Iris pigment epithelial cell (primary cell): ENCODE measurements at regions not wholly inside any gene's neighbourhood (a gene's known extent, or its start where the extent isn't known, plus 50 kb on each side); places are given as distances from the start of the nearest gene placed in this dataset.

Experiments used
- DNase-seq: peaks from one replicate; pipeline ENCODE4 v3.0.0-alpha.2; 2011; ENCODE audit warnings: low read depth

GRCh38 chrX:128310912-128311311 lies 258.7 kb upstream of the ACTRT1 start:
- no peak for DNase-seq

- DNase-seq = no peak
Observed at GRCh38 chrX:128309311-128309710, 257.1 kb upstream of the ACTRT1 start.

- no peak for DNase-seq
Observed at GRCh38 chrX:128294198-128294597, 242.0 kb upstream of the ACTRT1 start.

DNA sequence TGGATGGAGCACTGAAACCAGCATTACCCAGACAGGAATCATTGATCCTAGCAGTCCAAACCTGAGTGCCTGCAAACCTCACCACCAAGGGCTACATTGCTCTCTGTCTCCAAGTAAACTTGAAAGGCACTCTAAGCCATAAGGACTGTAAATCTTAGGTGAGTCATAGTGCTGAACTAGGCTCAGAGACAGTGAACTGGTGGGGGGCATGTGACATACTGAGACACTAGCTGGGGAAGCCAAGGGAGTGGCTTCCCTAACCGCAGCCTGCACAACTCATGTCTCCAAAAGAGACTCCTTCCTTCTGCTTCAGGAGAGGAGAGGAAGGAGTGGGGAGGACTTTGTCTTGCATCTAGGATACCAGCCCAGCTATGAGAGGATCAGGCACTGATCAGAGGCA lies 235.5 kb upstream of the ACTRT1 start:
- DNase-seq = no peak

GRCh38 chrX:128250621-128251020 lies 198.4 kb upstream of the ACTRT1 start:
- DNase-seq = no peak

DNA sequence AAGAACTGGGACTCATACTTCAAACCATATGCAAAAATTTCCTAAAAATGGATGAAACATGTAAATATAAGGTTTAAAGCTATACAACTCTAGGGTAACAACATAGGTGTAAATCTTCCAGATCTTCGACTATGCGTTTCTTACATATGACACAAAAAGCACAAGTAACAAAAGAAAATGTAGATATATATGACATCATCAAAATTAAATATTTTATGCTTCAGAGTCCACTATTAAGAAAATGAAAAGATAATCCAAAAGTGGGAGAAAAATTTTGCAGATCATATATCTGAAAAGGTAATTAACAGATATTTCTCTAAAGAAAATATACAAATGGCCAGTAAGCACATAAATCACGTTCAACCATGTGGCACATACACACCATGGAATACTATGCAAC lies 164.2 kb upstream of the ACTRT1 start:
- DNase-seq = no peak

DNA sequence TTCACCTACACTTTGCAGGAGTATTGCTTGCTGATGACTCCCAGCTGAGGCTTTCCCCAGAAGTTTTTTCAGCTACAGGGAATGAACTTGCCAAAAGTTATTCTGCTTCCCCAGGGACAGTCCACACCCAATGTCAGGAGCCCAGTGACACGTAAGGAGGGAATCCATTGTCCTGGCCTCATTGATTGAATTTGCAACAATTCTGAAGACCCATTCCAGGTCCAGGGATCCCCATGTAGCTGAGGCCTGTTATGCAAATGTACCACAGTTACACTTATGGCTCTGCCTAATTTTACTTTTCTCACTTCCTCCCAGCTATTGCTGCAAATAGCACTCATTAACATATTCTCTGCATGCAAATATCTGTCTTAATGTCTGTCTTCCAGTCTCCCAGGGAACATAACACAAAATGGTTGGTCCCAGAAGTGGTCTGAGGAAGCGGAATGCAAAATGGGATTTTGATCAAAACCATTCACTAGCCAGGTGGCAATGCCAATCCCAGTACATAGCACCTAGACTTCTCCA lies 113.7 kb upstream of the ACTRT1 start:
- no peak for DNase-seq

DNA sequence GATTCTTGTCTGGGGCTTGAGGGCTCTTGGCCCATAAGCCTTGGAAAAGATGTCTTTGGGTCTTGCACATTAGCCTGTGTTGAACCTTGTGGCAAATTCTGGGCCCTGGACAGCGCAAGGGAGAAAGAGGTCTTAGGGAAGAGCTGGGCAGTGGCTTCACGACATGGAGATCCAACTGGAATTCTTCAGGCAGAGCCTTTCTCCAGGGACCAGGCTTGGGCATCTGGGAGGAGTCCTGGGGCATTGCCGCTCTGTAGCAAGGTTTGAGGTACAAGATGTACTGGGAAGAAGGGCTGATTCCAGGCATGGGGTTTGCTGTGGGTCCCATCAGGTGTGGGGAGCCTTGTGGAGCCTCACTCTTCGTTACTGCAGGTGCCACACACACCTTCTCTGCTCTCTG lies 104.0 kb upstream of the ACTRT1 start:
- no peak for DNase-seq

DNA sequence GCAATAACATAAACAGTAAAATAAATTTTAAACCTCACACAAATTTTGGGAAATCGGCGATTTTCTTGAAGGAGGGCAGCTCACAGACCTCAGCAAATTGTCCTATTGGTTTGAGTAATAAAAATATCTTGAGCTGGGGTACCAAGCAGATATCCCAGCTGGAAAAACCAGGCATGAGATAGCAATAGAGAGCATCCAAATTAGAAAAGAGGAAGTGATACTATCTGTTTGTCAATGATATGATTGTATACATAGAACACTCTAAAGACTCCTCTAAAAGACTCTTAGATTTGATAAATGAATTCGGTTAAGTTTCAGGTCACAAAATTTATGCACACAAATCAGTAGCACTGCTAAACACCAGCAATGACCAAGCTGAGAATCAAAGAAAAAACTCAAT lies 90.5 kb upstream of the ACTRT1 start:
- no peak for DNase-seq

DNA sequence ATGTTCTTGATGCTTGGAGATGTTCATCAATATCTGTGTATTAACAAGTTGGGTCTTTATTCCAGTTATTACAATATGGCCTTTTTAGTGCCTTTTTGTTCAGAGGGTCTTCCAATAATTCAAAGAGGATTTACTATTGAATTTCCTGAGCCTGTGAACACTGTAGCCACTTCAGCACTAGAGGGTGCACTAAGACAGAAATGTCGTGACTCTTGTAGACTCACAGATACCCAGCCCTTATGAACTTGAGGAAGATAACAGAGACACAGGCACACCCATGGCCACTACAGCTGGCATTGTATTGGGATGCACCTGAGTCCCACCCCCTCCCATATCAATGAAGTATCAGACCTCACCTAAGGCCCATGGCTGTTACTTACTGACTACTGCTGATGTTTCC lies 54.4 kb upstream of the ACTRT1 start:
- DNase-seq = peak; percentile 14

DNA sequence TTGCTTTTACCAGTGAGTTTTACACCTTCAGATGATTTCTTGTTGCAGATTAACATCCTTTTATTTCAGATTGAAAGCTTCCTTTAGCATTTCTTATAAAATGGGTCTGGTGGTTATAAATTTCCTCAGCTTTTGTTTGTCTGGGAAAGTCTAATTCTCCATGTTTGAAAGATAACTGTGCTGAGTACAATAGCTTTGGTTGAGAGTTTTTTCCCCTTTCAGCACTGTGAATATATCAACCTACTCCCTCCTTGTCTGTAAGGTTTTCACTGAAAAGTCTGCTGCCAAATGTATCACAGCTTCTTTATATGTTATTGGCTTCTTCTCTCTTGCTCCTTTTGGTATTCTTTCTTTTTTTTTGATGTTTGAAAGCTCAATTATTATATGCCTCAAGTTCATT lies 53.5 kb upstream of the ACTRT1 start:
- DNase-seq = no peak
